8988T (cell line): ENCODE measurements at regions not wholly inside any gene's neighbourhood (a gene's known extent, or its start where the extent isn't known, plus 50 kb on each side); places are given as distances from the start of the nearest gene placed in this dataset.
"Not testable (repeated sequence)": the region's sequence is repeated elsewhere in the genome, so short reads cannot be mapped to it uniquely, and the experiment has no call there.

Experiments used
- DNase-seq: peaks from one replicate; pipeline ENCODE4 v3.0.0; 2011

GRCh38 chr12:28776913-28777422 is 372.1 kb upstream of the FAR2 start:
- DNase-seq: no peak

GRCh38 chr12:28777603-28778365 is 371.3 kb upstream of the FAR2 start:
- DNase-seq: no peak

- no peak for DNase-seq
Observed at GRCh38 chr12:28780096-28780495, 369.0 kb upstream of the FAR2 start.

- DNase-seq: no peak
Observed at GRCh38 chr12:28780960-28781359, 368.1 kb upstream of the FAR2 start.

- no peak for DNase-seq
Observed at GRCh38 chr12:28781671-28782652, 367.1 kb upstream of the FAR2 start.

- no peak for DNase-seq
Observed at GRCh38 chr12:28782812-28783211, 366.3 kb upstream of the FAR2 start.

GRCh38 chr12:28787151-28787550 is 361.9 kb upstream of the FAR2 start:
- DNase-seq: no peak

GRCh38 chr12:28788256-28788655 is 360.8 kb upstream of the FAR2 start:
- DNase-seq: not testable (repeated sequence)

GRCh38 chr12:28793581-28794151 is 355.4 kb upstream of the FAR2 start:
- no peak for DNase-seq

- DNase-seq: no peak
Observed at GRCh38 chr12:28794211-28794610, 354.9 kb upstream of the FAR2 start.

GRCh38 chr12:28794786-28795185 is 354.3 kb upstream of the FAR2 start:
- no peak for DNase-seq

GRCh38 chr12:28795311-28795710 is 353.8 kb upstream of the FAR2 start:
- no peak for DNase-seq

- DNase-seq: no peak
Observed at GRCh38 chr12:28799348-28799747, 349.7 kb upstream of the FAR2 start.

- DNase-seq: no peak
Observed at GRCh38 chr12:28800129-28800528, 348.9 kb upstream of the FAR2 start.

- no peak for DNase-seq
Observed at GRCh38 chr12:28802706-28803438, 346.2 kb upstream of the FAR2 start.

- DNase-seq: no peak
Observed at GRCh38 chr12:28807535-28807934, 341.5 kb upstream of the FAR2 start.

- DNase-seq: no peak
Observed at GRCh38 chr12:28811457-28811856, 337.6 kb upstream of the FAR2 start.

GRCh38 chr12:28814246-28814645 is 334.8 kb upstream of the FAR2 start:
- DNase-seq: no peak

GRCh38 chr12:28817524-28817923 is 331.6 kb upstream of the FAR2 start:
- DNase-seq: no peak

- DNase-seq: no peak
Observed at GRCh38 chr12:28824193-28824846, 324.8 kb upstream of the FAR2 start.

- no peak for DNase-seq
Observed at GRCh38 chr12:28824849-28825248, 324.2 kb upstream of the FAR2 start.

- DNase-seq: no peak
Observed at GRCh38 chr12:28826766-28827165, 322.3 kb upstream of the FAR2 start.
